GM13976 (cell line): ENCODE measurements at regions not wholly inside any gene's neighbourhood (a gene's known extent, or its start where the extent isn't known, plus 50 kb on each side); places are given as distances from the start of the nearest gene placed in this dataset.

ENCODE experiments used
- DNase-seq: peaks from one replicate; pipeline ENCODE4 v3.0.0; 2012; ENCODE audit warnings: low spot score
- in situ Hi-C: fragments of 300-500 bp; cut with MboI; formaldehyde crosslinking; loops from one replicate; pipeline ENCODE4 v1.12.0; 2022; ENCODE audit warnings: low sequenced_read_pairs, mixed read lengths, inconsistent platforms; ENCODE audit not compliant: unreplicated experiment
- TF ChIP-seq, protein P1 (sequence below): IDR thresholded peaks from 2 replicates; pipeline ENCODE4 v1.5.1; 2012; ENCODE audit warnings: borderline replicate concordance, mild to moderate bottlenecking; ENCODE audit not compliant: insufficient read depth; ENCODE audit errors: extremely low read depth, missing control alignments, control extremely low read depth

DNA sequence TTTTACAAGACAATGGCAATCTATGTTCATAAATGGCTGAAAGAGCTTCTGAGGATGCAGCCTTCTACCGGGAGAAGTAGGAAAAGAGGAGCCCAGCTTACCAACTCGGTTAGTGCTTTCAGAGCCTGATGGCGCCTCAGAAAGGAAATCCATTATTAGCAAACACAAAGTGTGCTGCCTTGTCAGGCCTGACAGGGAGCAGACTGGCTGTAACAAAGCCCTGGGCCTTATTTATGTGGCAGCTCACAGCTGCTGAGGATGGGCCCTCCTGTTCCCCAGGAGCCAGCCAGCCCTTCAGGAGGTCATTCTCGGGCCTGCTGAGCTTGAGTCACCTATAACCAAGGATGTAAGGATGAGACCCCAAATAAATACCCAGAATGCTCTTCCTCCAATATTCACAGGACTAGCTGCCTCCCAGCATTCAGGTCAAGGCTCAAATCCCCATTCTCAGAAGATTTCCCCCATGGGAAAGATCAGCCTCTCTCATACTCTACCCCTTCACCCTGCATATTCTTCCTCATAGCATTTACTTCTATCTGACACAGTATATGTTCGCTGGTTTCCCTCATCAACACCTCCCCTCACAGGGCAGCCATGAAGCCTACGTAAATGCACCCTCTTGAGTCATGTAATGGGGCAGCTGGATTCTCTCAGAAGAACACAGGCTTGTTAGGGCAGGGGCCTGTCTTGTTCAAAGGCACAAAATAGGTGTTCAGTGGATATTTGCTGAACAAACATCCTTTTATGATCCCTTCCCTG is 227.0 kb upstream of the RASGEF1B start:
- in situ Hi-C loops = no loop called here
- TF ChIP-seq, protein P1, sequence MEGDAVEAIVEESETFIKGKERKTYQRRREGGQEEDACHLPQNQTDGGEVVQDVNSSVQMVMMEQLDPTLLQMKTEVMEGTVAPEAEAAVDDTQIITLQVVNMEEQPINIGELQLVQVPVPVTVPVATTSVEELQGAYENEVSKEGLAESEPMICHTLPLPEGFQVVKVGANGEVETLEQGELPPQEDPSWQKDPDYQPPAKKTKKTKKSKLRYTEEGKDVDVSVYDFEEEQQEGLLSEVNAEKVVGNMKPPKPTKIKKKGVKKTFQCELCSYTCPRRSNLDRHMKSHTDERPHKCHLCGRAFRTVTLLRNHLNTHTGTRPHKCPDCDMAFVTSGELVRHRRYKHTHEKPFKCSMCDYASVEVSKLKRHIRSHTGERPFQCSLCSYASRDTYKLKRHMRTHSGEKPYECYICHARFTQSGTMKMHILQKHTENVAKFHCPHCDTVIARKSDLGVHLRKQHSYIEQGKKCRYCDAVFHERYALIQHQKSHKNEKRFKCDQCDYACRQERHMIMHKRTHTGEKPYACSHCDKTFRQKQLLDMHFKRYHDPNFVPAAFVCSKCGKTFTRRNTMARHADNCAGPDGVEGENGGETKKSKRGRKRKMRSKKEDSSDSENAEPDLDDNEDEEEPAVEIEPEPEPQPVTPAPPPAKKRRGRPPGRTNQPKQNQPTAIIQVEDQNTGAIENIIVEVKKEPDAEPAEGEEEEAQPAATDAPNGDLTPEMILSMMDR = no peak
- DNase-seq = no peak

DNA sequence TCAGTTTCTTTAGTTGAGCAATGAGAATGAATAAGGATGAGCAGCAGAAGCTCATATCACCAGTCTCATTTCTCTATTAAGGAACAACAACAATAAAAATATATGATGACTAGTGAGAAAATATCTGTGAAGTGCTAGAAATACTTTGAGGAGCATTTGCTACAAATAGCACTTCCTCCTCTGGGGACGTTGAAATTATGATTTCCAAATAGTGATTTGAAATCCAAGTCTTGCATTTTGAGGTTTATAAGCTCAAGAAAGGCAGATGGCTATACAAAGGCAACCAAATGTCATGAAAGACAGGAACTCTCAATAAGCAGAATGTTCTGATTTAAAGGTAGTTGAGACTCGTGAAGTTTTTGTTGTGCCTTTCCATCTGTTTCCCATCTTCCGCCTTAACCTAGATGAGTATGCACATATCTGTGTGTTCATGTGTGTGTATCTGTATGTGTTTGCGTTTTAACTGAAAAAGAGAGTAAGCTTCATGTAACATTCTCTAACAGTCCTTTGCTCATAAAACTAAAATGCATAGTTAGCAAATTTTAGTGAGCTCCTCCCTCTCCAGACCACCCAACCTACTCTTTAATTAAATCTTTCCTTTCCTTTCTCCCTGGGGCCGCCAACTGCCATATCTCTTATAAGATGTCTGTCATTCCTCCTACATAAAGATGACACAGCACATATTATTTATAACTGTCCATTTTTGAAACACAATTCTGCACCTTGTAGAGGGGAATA is 222.6 kb upstream of the RASGEF1B start:
- TF ChIP-seq, protein P1 = no peak
- in situ Hi-C loops = no loop called here
- no peak for DNase-seq

DNA sequence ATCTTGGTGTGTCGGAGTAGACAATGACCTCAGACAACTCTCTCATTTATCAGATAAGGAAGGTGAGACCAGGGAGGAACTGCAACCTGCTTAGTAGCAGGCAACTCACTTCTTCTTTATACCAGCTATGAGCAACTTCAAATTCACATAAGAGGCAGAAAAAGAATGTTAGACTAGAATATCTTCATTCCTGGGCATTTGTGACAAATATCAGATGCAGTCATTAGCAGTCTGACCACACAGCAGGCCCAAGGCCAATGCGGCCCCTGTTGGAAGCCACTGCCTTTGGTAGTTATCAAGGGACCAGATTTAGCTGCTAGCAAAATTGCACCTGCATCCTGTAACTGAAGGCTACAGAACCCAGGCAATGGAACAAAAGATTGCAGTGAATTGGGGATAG is 219.2 kb upstream of the RASGEF1B start:
- in situ Hi-C loops = no loop called here
- TF ChIP-seq, protein P1 = no peak
- no peak for DNase-seq

DNA sequence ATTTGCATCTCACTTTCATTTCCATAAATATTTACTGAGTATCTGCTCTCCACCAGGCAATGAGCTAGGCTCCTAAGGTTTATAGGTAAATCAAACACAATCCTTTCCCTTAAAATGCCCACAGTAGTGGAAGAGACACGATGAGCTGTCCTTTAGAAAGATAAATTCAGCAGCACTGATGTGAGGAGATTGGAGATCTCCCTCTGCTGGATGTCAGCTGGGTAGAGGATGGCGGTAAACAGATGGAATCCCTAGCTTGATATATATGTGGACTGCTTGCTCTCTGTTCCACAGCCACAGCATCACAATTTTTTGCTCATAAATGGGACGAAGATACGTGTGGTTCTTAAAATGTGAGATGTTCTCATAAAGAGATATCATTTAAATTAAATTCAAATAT is 216.4 kb upstream of the RASGEF1B start:
- TF ChIP-seq, protein P1 = no peak

DNA sequence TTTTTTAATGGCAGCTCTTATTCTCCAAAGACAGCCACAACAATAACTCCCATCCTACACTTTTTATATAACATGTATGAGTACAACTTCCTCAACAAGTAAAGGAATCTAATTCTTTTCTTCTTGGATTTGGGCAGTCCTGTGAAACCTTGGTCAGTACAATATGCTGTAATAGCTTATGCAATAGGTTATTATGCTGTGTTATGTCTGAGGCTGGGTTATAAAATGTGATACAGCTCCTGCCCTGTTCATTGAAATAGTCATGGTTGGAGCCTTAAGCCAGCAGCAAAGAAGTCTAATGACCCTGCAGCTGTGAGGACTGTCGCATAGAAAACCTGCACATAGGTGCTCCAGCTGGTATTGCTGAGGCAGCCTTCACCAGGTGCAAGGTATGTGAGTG is 215.8 kb upstream of the RASGEF1B start:
- no peak for DNase-seq
- in situ Hi-C loops = no loop called here
- TF ChIP-seq, protein P1 = no peak

More for the DNA sequence above, 216.4 kb upstream of the RASGEF1B start:
- DNase-seq = no peak
- in situ Hi-C loops = no loop called here

DNA sequence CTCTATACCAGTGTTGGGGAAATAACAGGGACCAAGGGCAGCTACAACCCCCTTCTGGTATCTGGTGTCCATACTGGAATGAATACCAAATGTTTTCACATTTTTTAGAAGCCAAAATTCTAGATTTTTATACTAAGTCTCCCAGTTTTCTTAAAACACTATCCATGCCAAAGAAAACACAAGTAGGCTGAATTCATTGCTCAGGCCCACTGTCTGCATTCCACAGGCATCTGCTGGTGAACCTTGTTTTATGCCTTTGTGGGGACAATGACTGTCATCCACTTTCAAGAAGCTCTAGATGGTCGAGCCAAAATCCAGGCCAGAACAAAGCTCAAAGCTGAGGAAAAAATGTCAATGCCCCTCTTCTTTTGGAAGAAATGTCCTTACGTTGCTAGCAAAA is 213.4 kb upstream of the RASGEF1B start:
- no peak for DNase-seq
- TF ChIP-seq, protein P1 = no peak
- in situ Hi-C loops = no loop called here

DNA sequence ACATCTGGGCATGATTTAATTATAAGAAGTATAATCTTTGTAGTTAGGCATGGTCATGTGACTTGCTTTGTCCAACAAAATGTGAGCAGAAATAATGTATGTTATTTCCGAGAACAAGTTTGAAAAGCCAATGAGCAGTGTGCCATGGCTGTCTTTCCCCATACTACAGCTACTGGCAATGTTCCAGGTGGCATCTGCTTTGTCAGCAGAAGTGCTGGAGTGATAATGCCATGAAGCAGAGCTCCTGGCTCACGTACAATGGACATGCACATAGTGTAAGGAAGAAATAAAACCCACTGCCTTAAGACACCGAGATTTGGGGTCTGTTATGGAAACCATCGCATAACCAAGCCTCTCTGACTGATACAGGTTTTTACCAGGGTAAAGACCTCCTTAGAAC is 212.6 kb upstream of the RASGEF1B start:
- DNase-seq = no peak
- in situ Hi-C loops = no loop called here
- TF ChIP-seq, protein P1 = no peak
